Activated T-cell treated with anti-CD3 and anti-CD28 coated beads, Interleukin-2, amount 50 U/mL, for 24 hours (primary cell): ENCODE measurements at regions not wholly inside any gene's neighbourhood (a gene's known extent, or its start where the extent isn't known, plus 50 kb on each side); places are given as distances from the start of the nearest gene placed in this dataset.

Experiments
- DNase-seq: peaks from one replicate; pipeline ENCODE4 v3.0.0-alpha.2; 2020
- H3K27ac Mint-ChIP-seq: 2 replicates; pipeline ENCODE4 v1.8.0; 2020; ENCODE audit warnings: mild to moderate bottlenecking, mixed read lengths
- H3K27me3 Mint-ChIP-seq: 2 replicates; pipeline ENCODE4 v1.8.0; 2020; ENCODE audit warnings: mixed read lengths
- H3K36me3 Mint-ChIP-seq: 2 replicates; pipeline ENCODE4 v1.8.0; 2020; ENCODE audit warnings: low read depth, mixed read lengths
- H3K4me1 Mint-ChIP-seq: 2 replicates; pipeline ENCODE4 v1.8.0; 2020; ENCODE audit warnings: low read depth, mixed read lengths
- H3K4me3 Mint-ChIP-seq: 2 replicates; pipeline ENCODE4 v1.8.0; 2020; ENCODE audit warnings: mild to moderate bottlenecking, moderate library complexity, mixed read lengths
- H3K9me3 Mint-ChIP-seq: 2 replicates; pipeline ENCODE4 v1.8.0; 2020; ENCODE audit warnings: mixed read lengths

DNA sequence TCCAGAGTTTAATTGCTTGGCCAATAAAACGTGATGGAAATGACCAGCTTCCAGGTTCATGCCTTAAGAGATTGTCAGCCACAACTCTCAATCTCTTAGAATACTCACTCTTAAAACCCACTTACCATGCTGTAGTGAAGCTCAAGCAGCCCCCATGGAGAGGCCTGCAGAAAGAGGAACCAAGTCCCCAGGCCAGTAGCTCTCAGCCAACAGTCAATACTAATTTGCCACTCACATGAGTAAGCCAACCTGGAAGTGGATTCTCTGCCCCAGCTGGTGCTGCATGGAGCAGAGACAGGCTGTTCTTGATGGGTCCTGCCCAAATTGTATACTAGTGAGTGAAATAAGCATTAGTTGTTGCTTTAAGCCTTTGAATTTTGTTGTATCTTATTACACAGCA lies 155.9 kb downstream of the OXSM start:
- no peaks in the 10 kb centered on the region for H3K36me3 Mint-ChIP-seq
- no peak overlapping the region for H3K4me3 Mint-ChIP-seq
- H3K4me1 Mint-ChIP-seq: no peaks in the 10 kb centered on the region
- H3K9me3 Mint-ChIP-seq: no peaks in the 10 kb centered on the region
- no peak for DNase-seq
- no peaks in the 10 kb centered on the region for H3K27me3 Mint-ChIP-seq
- no peak overlapping the region for H3K27ac Mint-ChIP-seq

GRCh38 chr3:25952133-25952532 lies 162.2 kb downstream of the OXSM start:
- no peak for DNase-seq
- H3K27me3 Mint-ChIP-seq: no peaks in the 10 kb centered on the region
- H3K9me3 Mint-ChIP-seq: no peaks in the 10 kb centered on the region
- no peak overlapping the region for H3K27ac Mint-ChIP-seq
- no peak overlapping the region for H3K4me3 Mint-ChIP-seq
- no peaks in the 10 kb centered on the region for H3K4me1 Mint-ChIP-seq
- no peaks in the 10 kb centered on the region for H3K36me3 Mint-ChIP-seq

DNA sequence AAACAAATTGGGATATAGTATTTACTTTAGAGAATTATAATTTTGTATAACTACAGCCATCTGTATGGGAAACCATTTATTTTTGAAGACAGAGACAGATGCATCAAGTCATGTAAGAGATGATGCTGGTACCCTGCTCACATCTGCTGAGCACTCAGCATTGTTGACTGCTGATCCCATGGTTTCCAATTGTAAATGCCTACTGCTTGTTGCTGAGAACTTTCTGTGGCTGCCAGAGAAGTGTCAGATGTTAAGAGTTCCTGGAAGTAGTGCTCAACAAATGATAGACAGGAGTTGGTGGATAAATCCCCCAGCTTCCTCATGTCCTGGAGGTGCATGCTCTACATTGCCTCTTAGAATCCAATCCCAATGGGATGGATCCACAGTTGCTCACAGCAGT lies 167.1 kb downstream of the OXSM start:
- Mint-ChIP-seq H3K4me1 (no peaks in the 10 kb centered on the region), H3K9me3 (no peaks in the 10 kb centered on the region), H3K4me3 (no peak overlapping the region), H3K27me3 (no peaks in the 10 kb centered on the region), H3K27ac (no peak overlapping the region), H3K36me3 (no peaks in the 10 kb centered on the region)
- no peak for DNase-seq

DNA sequence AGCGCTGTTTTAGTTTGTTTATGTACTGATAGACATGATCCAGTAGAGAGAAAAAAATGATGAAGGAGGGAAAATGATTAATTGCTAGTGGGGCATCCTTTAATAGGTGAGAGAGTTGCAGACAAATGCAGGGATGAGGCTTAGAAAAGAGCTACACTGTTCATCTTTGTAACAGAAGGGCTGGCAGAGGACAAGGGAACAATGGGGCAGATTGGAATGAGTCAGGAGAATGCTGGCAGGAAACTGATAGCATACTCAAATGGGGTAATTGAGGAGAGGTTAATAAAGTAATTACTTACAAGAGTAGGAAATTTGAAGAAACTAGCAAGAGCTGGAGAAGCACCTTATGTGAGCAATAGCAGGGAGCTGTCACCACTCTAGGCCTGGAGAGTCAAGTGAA lies 170.9 kb downstream of the OXSM start:
- no peak for DNase-seq
- Mint-ChIP-seq H3K27me3 (no peaks in the 10 kb centered on the region), H3K27ac (no peak overlapping the region), H3K4me1 (no peaks in the 10 kb centered on the region), H3K36me3 (no peaks in the 10 kb centered on the region), H3K9me3 (no peaks in the 10 kb centered on the region), H3K4me3 (no peak overlapping the region)

DNA sequence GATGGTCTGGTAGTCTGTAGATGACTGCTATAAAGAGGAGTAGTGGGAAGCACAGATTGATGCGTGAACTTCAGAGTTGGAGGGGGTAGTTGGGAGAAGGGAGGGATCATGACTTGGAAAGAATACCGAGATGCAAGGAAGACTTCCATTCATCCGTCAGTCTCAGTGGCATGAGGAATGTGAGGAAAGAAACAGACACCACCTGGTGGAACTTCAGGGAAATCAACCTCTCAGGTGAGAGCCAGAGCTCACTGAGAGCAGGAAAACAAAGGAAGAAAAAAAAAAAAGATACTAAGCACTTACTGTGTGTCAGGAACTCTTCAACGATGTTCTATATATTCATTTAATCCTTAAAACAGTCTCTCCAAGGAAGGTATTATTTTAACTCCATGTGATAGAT lies 172.4 kb downstream of the OXSM start:
- no peaks in the 10 kb centered on the region for H3K27me3 Mint-ChIP-seq
- no peak for DNase-seq
- no peak overlapping the region for H3K27ac Mint-ChIP-seq
- no peaks in the 10 kb centered on the region for H3K9me3 Mint-ChIP-seq
- H3K36me3 Mint-ChIP-seq: no peaks in the 10 kb centered on the region
- no peaks in the 10 kb centered on the region for H3K4me1 Mint-ChIP-seq
- H3K4me3 Mint-ChIP-seq: no peak overlapping the region

GRCh38 chr3:25964141-25964540 lies 174.3 kb downstream of the OXSM start:
- no peaks in the 10 kb centered on the region for H3K27me3 Mint-ChIP-seq
- H3K4me3 Mint-ChIP-seq: no peak overlapping the region
- H3K27ac Mint-ChIP-seq: no peak overlapping the region
- no peaks in the 10 kb centered on the region for H3K4me1 Mint-ChIP-seq
- no peaks in the 10 kb centered on the region for H3K36me3 Mint-ChIP-seq
- no peaks in the 10 kb centered on the region for H3K9me3 Mint-ChIP-seq
- DNase-seq: no peak

- no peaks in the 10 kb centered on the region for H3K36me3 Mint-ChIP-seq
Observed at GRCh38 chr3:25967385-25967784, 177.5 kb downstream of the OXSM start.

DNA sequence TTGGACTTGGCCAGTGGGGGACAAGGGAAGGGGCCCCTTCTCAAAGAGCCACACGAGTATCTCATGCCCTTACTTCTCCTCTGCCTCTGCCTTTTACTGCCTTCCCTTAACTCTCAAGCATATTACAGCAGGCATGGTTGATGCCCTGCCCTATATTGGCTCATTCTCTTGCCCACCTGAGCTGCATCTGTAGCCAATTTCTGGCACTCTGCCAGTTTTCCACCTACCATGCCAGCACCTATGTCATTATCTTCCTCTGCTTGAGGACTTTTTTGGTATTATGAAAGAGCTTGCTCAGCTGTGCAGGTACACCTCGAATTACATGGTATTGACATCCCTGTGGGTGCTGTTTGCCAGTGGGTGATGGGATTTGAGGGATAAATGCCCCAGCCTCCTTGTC lies 181.8 kb downstream of the OXSM start:
- H3K9me3 Mint-ChIP-seq: no peaks in the 10 kb centered on the region
- H3K27me3 Mint-ChIP-seq: no peaks in the 10 kb centered on the region
- H3K27ac Mint-ChIP-seq: no peak overlapping the region
- DNase-seq: no peak
- H3K4me3 Mint-ChIP-seq: no peak overlapping the region
- H3K36me3 Mint-ChIP-seq: no peaks in the 10 kb centered on the region
- no peaks in the 10 kb centered on the region for H3K4me1 Mint-ChIP-seq

More at GRCh38 chr3:25967385-25967784, 177.5 kb downstream of the OXSM start:
- DNase-seq: no peak
- H3K4me1 Mint-ChIP-seq: no peaks in the 10 kb centered on the region
- H3K4me3 Mint-ChIP-seq: no peak overlapping the region
- H3K27ac Mint-ChIP-seq: no peak overlapping the region
- H3K27me3 Mint-ChIP-seq: no peaks in the 10 kb centered on the region
- H3K9me3 Mint-ChIP-seq: no peaks in the 10 kb centered on the region

DNA sequence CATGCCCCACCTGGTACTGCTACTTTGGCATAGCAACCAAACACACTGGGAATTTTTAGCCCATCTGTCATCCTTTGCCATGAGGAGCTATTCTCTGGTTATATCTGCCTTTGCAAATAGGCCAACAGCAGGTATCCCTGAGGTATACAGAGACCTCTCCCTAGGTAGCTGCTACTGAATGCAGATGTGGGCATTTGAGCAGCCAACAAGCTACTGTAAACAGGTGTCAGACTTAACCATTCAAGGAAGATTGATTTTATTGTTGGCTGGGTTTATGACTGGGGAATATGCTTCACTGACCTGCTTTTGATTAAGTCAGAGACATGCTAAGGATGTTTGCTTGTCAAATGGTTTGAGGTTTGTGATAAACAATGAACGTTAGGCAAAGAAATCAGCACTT lies 183.2 kb downstream of the OXSM start:
- DNase-seq: no peak
- Mint-ChIP-seq H3K27ac (no peak overlapping the region), H3K4me3 (no peak overlapping the region), H3K27me3 (no peaks in the 10 kb centered on the region), H3K9me3 (no peaks in the 10 kb centered on the region), H3K36me3 (no peaks in the 10 kb centered on the region), H3K4me1 (no peaks in the 10 kb centered on the region)

DNA sequence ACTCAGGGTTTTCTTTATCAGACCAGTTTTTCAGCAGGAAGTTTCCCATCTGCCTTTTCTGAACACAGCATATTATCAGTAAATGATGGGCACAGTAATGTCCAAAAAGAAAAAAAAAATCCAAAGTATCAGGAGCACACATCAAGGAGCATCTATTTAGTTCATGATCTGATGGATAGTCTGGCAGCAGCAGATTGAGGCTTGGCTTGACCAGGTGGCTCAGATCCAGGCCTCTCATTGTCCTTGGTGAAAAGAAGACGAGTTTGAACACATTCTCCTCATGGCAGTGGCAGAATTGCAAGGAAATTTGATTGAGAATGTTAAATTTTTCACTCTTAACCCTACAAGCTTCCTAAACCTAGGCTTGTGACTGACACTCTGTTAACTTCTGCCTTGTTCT lies 192.9 kb downstream of the OXSM start:
- Mint-ChIP-seq H3K4me1 (no peaks in the 10 kb centered on the region), H3K36me3 (no peaks in the 10 kb centered on the region), H3K9me3 (no peaks in the 10 kb centered on the region), H3K27me3 (no peaks in the 10 kb centered on the region), H3K27ac (no peak overlapping the region), H3K4me3 (no peak overlapping the region)
- DNase-seq: no peak

GRCh38 chr3:25985621-25986020 lies 195.7 kb downstream of the OXSM start:
- Mint-ChIP-seq H3K4me3 (no peak overlapping the region), H3K27me3 (no peaks in the 10 kb centered on the region), H3K27ac (no peak overlapping the region), H3K9me3 (peaks cover 2% of the 10 kb centered on the region), H3K4me1 (no peaks in the 10 kb centered on the region), H3K36me3 (no peaks in the 10 kb centered on the region)
- no peak for DNase-seq

- Mint-ChIP-seq H3K36me3 (no peaks in the 10 kb centered on the region), H3K4me3 (no peak overlapping the region), H3K9me3 (peaks cover 28% of the 10 kb centered on the region), H3K27ac (no peak overlapping the region), H3K27me3 (no peaks in the 10 kb centered on the region), H3K4me1 (no peaks in the 10 kb centered on the region)
- DNase-seq: no peak
Observed at GRCh38 chr3:25992606-25993005, 202.7 kb downstream of the OXSM start.

GRCh38 chr3:26004172-26004571 lies 214.3 kb downstream of the OXSM start:
- Mint-ChIP-seq H3K4me1 (no peaks in the 10 kb centered on the region), H3K9me3 (peaks cover 8% of the 10 kb centered on the region), H3K27me3 (no peaks in the 10 kb centered on the region), H3K36me3 (no peaks in the 10 kb centered on the region), H3K4me3 (no peak overlapping the region), H3K27ac (no peak overlapping the region)
- DNase-seq: no peak

DNA sequence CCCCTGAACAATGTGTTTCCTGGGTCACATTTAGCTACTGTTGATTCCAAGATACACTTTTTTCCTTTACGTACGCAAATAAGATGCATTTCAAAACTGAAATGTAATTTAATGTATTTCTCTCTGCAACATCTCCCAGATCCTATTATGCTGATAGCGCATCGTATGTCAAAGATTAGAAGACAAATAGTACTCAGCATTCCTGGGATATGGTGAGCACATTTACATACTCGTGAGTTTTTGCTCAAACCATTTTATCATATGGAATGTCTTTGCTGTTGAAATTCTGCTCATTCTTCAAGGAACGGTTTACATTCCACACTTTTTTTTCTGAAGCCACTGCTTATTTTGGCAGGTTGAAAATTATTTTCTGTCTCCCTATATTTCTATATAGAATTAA lies 221.4 kb downstream of the OXSM start:
- Mint-ChIP-seq H3K4me1 (no peaks in the 10 kb centered on the region), H3K27me3 (no peaks in the 10 kb centered on the region), H3K27ac (no peak overlapping the region)

GRCh38 chr3:26012241-26012745 lies 222.4 kb downstream of the OXSM start:
- DNase-seq: no peak
- Mint-ChIP-seq H3K36me3 (no peaks in the 10 kb centered on the region), H3K4me3 (no peak overlapping the region), H3K9me3 (no peaks in the 10 kb centered on the region), H3K27ac (no peak overlapping the region), H3K4me1 (no peaks in the 10 kb centered on the region), H3K27me3 (no peaks in the 10 kb centered on the region)

More for the DNA sequence above, 221.4 kb downstream of the OXSM start:
- H3K4me3 Mint-ChIP-seq: no peak overlapping the region
- no peaks in the 10 kb centered on the region for H3K36me3 Mint-ChIP-seq
- no peaks in the 10 kb centered on the region for H3K9me3 Mint-ChIP-seq
- DNase-seq: no peak

DNA sequence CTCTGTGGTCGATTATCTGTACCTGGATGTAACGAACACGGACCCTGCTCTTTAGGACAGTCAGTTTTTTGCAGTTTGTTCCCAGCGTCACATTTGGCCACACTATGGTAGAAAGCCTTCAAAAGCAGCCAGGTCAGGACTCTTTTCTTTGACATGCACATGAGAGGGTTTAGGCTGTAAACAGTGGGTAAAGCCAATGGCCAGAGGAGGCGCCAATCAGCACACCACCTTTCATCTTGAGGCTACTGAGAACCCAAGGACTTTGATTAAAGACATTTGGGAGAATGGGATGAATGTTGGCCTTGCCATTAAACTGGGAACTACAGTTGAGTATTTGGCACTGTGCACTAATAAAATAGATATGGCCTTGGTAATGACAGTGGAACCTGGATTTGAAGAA lies 225.9 kb downstream of the OXSM start:
- no peak for DNase-seq
- H3K27ac Mint-ChIP-seq: no peak overlapping the region
- no peaks in the 10 kb centered on the region for H3K4me1 Mint-ChIP-seq
- no peaks in the 10 kb centered on the region for H3K36me3 Mint-ChIP-seq
- no peaks in the 10 kb centered on the region for H3K9me3 Mint-ChIP-seq
- no peak overlapping the region for H3K4me3 Mint-ChIP-seq
- H3K27me3 Mint-ChIP-seq: no peaks in the 10 kb centered on the region
